ENCODE measurements at regions not wholly inside any gene's neighbourhood (a gene's known extent, or its start where the extent isn't known, plus 50 kb on each side); places are given as distances from the start of the nearest gene placed in this dataset.

GRCh38 chr12:75894965-75895754 is 136.4 kb downstream of the PHLDA1 start:
- no peak for DNase-seq

- no peak for DNase-seq
Measured at GRCh38 chr12:75893765-75894164, 137.8 kb downstream of the PHLDA1 start.

- no peak for DNase-seq
Measured at GRCh38 chr12:75892731-75893408, 138.7 kb downstream of the PHLDA1 start.

- DNase-seq, result no peak
Measured at GRCh38 chr12:75891072-75891471, 140.5 kb downstream of the PHLDA1 start.

- no peak for DNase-seq
Measured at GRCh38 chr12:75890660-75891059, 140.9 kb downstream of the PHLDA1 start.

- DNase-seq, result no peak
Measured at GRCh38 chr12:75890141-75890540, 141.4 kb downstream of the PHLDA1 start.

GRCh38 chr12:75888874-75889613 is 142.5 kb downstream of the PHLDA1 start:
- DNase-seq, result no peak

GRCh38 chr12:75888399-75888798 is 143.2 kb downstream of the PHLDA1 start:
- DNase-seq, result no peak

GRCh38 chr12:75887979-75888378 is 143.6 kb downstream of the PHLDA1 start:
- no peak for DNase-seq

GRCh38 chr12:75884465-75884985 is 147.1 kb downstream of the PHLDA1 start:
- peak; percentile 56 for DNase-seq

- peak; percentile 60 for DNase-seq
Measured at GRCh38 chr12:75883241-75883640, 148.3 kb downstream of the PHLDA1 start.

- peak; percentile 79 for DNase-seq
Measured at GRCh38 chr12:75882421-75882820, 149.2 kb downstream of the PHLDA1 start.

GRCh38 chr12:75881920-75882319 is 149.7 kb downstream of the PHLDA1 start:
- DNase-seq, result no peak

GRCh38 chr12:75877763-75878621 is 153.6 kb downstream of the PHLDA1 start:
- DNase-seq, result peak; percentile 94

- DNase-seq, result peak; percentile 84
Measured at GRCh38 chr12:75876832-75877762, 154.5 kb downstream of the PHLDA1 start.

GRCh38 chr12:75874441-75874840 is 157.1 kb downstream of the PHLDA1 start:
- DNase-seq, result no peak

GRCh38 chr12:75872762-75873161 is 158.8 kb downstream of the PHLDA1 start:
- no peak for DNase-seq

GRCh38 chr12:75870878-75871277 is 160.7 kb downstream of the PHLDA1 start:
- DNase-seq, result no peak

GRCh38 chr12:75868501-75868900 is 163.1 kb downstream of the PHLDA1 start:
- no peak for DNase-seq

- DNase-seq, result no peak
Measured at GRCh38 chr12:75865315-75865714, 166.3 kb downstream of the PHLDA1 start.

GRCh38 chr12:75864161-75864560 is 167.4 kb downstream of the PHLDA1 start:
- DNase-seq, result no peak
